K562 (cell line): ENCODE measurements at regions not wholly inside any gene's neighbourhood (a gene's known extent, or its start where the extent isn't known, plus 50 kb on each side); places are given as distances from the start of the nearest gene placed in this dataset.

Experiments
- ATAC-seq: fragments of 200-7000 bp; cut with Tn5 transposase; 3 replicates; pipeline ENCODE4 v1.9.1; 2020; ENCODE audit warnings: moderate library complexity
- BruUV-seq: library from RNA; stranded (reverse); fragments of 400-500 nt; replicated peaks from 2 replicates; lab custom pipeline; 2021; lab: Mats Ljungman, UMichigan
- CTCF ChIA-PET: fragments of 300-600 bp; formaldehyde crosslinking; extraction: SDS; loops from one replicate; lab custom pipeline; 2021; ENCODE audit warnings: low intra/inter-chr PET ratio; lab: Yijun Ruan, JAX
- POLR2A ChIA-PET: fragments of 300-600, 350-650 bp; sonication (Branson Sonifier 250); formaldehyde crosslinking; extraction: SDS; loops from one replicate; lab custom pipeline; 2021; ENCODE audit warnings: antibody characterized with exemption, inconsistent platforms; lab: Yijun Ruan, JAX
- DNase-seq, 4 experiments: peaks; one replicate each; pipeline versions ENCODE4 v3.0.0 to v3.0.0-alpha.2; 2011 to 2018; ENCODE audit warnings: low spot score in 3 of 4, mixed read lengths in 3 of 4; ENCODE audit errors: extremely low read depth in 1 of 4
- FAIRE-seq: peaks from 2 replicates; lab custom pipeline; 2011; peaks lifted over from hg19 to GRCh38; lab: Jason Lieb, UNC
- H2AFZ ChIP-seq: 2 replicates; pipeline ENCODE4 v1.6.0; 2011; ENCODE audit warnings: low read depth, low read length, control low read depth, inconsistent platforms
- H3K27ac ChIP-seq: fragments of 200-600 bp; 3 replicates; pipeline ENCODE4 v1.8.0; 2011; ENCODE audit warnings: low read depth, mild to moderate bottlenecking, control low read depth, inconsistent platforms, low read length, moderate library complexity, mixed read lengths; ENCODE audit errors: extremely low read depth
- H3K27me3 ChIP-seq, 2 experiments: fragments of 300-600 bp in 1 of 2; 2 replicates in 1 of 2; 3 replicates in 1 of 2; pipeline versions ENCODE4 v1.6.0 to v1.8.0; 2011; ENCODE audit warnings: inconsistent platforms in 2 of 2, low read length in 2 of 2, mild to moderate bottlenecking in 1 of 2, mixed read lengths in 1 of 2, moderate library complexity in 1 of 2; ENCODE audit not compliant: control insufficient read depth in 2 of 2, insufficient read depth in 2 of 2
- H3K36me3 ChIP-seq: fragments of 300-600 bp; 3 replicates; pipeline ENCODE4 v1.8.0; 2011; ENCODE audit warnings: mild to moderate bottlenecking, low read length, inconsistent platforms; ENCODE audit not compliant: control insufficient read depth, insufficient read depth
- H3K4me1 ChIP-seq, 2 experiments: fragments of 200-600 bp in 1 of 2; replicated peaks in 1 of 2; 2 replicates in 1 of 2; 3 replicates in 1 of 2; pipeline versions ENCODE4 v1.5.1 to v1.8.0; 2011; ENCODE audit warnings: inconsistent platforms in 2 of 2, low read length in 2 of 2, mild to moderate bottlenecking in 1 of 2, mixed read lengths in 1 of 2, moderate library complexity in 1 of 2; ENCODE audit not compliant: control insufficient read depth in 2 of 2, insufficient read depth in 2 of 2
- H3K4me2 ChIP-seq: 2 replicates; pipeline ENCODE4 v1.6.1; 2011; ENCODE audit warnings: low read length, control low read depth, inconsistent platforms, mixed read lengths; ENCODE audit not compliant: insufficient read depth
- H3K4me3 ChIP-seq: fragments of 200-600 bp; sonication (generic), shearing (Covaris generic); 2 replicates; pipeline ENCODE4 v1.5.1; 2016; ENCODE audit warnings: control low read depth, inconsistent platforms
- H3K79me2 ChIP-seq: fragments of 200-600 bp; 3 replicates; pipeline ENCODE4 v1.8.0; 2011; ENCODE audit warnings: low read length, inconsistent platforms; ENCODE audit not compliant: control insufficient read depth, insufficient read depth
- H3K9ac ChIP-seq, 2 experiments: 2 replicates each; pipeline versions ENCODE4 v1.6.0 to v1.6.1; 2011; ENCODE audit warnings: low read depth in 2 of 2, low read length in 2 of 2, control low read depth in 1 of 2, inconsistent platforms in 1 of 2, mild to moderate bottlenecking in 1 of 2, mixed read lengths in 1 of 2; ENCODE audit not compliant: insufficient read depth in 1 of 2
- H3K9me1 ChIP-seq: one replicate; pipeline ENCODE4 v1.6.0; 2011; ENCODE audit warnings: inconsistent platforms, mild to moderate bottlenecking, low read length, moderate library complexity; ENCODE audit not compliant: control insufficient read depth, insufficient read depth
- H3K9me3 ChIP-seq: replicated peaks from 2 replicates; pipeline ENCODE4 v1.5.1; 2011; ENCODE audit warnings: low read depth, low read length, inconsistent platforms; ENCODE audit not compliant: control insufficient read depth, insufficient read depth
- H4K20me1 ChIP-seq: replicated peaks from 2 replicates; pipeline ENCODE4 v1.6.1; 2011; ENCODE audit warnings: low read length, inconsistent platforms, mixed read lengths; ENCODE audit not compliant: control insufficient read depth, insufficient read depth
- NFYB ChIP-seq: IDR thresholded peaks from 2 replicates; pipeline ENCODE4 v1.6.1; 2011; ENCODE audit warnings: mild to moderate bottlenecking, moderate library complexity; ENCODE audit not compliant: insufficient read length; ENCODE audit errors: extremely low read depth
- PTBP1 ChIP-seq: fragments of 200-400 bp; formaldehyde crosslinking; IDR thresholded peaks from 2 replicates; pipeline ENCODE4 v1.6.1; 2017; ENCODE audit warnings: low read depth, low read length
- RAD51 ChIP-seq: fragments of 450-650 bp; IDR thresholded peaks from 2 replicates; pipeline ENCODE4 v1.7.1; 2016; ENCODE audit warnings: low read depth, mild to moderate bottlenecking, borderline replicate concordance
- USF2 ChIP-seq: sonication (generic); formaldehyde crosslinking; IDR thresholded peaks from 2 replicates; pipeline ENCODE4 v1.5.0; 2020; ENCODE audit warnings: missing genetic modification reagents
- ZBTB9 ChIP-seq: fragments of 450-650 bp; formaldehyde crosslinking; IDR thresholded peaks from 2 replicates; pipeline ENCODE4 v1.4.0; 2020; ENCODE audit warnings: mild to moderate bottlenecking, moderate library complexity
- WGBS: fragments of 100-300 bp; shearing (Covaris generic); methylation state at CpG from one replicate; pipeline ENCODE4 v1.1.6; 2016; ENCODE audit warnings: low coverage, mixed read lengths; ENCODE audit not compliant: insufficient coverage; ENCODE audit errors: missing lambda C conversion rate; 5-methylcytosine and 5-hydroxymethylcytosine counted together
- in situ Hi-C: fragments of 300-500 bp; cut with MboI; formaldehyde crosslinking; loops from 4 replicates; pipeline ENCODE4 v1.15.0; 2018; ENCODE audit warnings: inconsistent platforms, mixed read lengths
- intact Hi-C: fragments of 100-400 bp; cut with micrococcal nuclease; formaldehyde crosslinking; loops from 2 replicates; pipeline ENCODE4 v1.14.2; 2022
- TF ChIP-seq, protein P1 (sequence below): sonication (generic); formaldehyde crosslinking; IDR thresholded peaks from 2 replicates; pipeline ENCODE4 v1.9.0; 2022; ENCODE audit warnings: mild to moderate bottlenecking, missing genetic modification reagents

- POLR2A ChIA-PET, result interaction anchor here (1.4 kb wide), 1 partner anchor 14 kb away, joined by 6 read pairs; no protein-coding TSS in a partner anchor
- Histone ChIP-seq H3K4me1 (no peaks in the 10 kb centered on the region; a peak in 1 of 5 replicates), H3K9me3 (no peaks in the 10 kb centered on the region), H3K4me3 (no peak overlapping the region), H4K20me1 (no peaks in the 10 kb centered on the region), H3K9me1 (no peaks in the 10 kb centered on the region), H2AFZ (no peak overlapping the region), H3K79me2 (no peaks in the 10 kb centered on the region), H3K27ac (no peak overlapping the region), H3K36me3 (no peaks in the 10 kb centered on the region), H3K4me2 (no peak overlapping the region), H3K9ac (no peak overlapping the region), H3K27me3 (no peaks in the 10 kb centered on the region)
- WGBS, result 33% methylated on average over 3 of the region's 3 CpGs
- no peak for DNase-seq
- FAIRE-seq, result no peak
- TF ChIP-seq PTBP1 (no peak), NFYB (peak; percentile 57), RAD51 (peak; percentile 48; the same call in 1 of the 2 replicates), USF2 (peak; percentile 58), ZBTB9 (CRISPR knock-in tag) (no peak)
- TF ChIP-seq, protein P1, sequence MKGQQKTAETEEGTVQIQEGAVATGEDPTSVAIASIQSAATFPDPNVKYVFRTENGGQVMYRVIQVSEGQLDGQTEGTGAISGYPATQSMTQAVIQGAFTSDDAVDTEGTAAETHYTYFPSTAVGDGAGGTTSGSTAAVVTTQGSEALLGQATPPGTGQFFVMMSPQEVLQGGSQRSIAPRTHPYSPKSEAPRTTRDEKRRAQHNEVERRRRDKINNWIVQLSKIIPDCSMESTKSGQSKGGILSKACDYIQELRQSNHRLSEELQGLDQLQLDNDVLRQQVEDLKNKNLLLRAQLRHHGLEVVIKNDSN (CRISPR knock-in tag), result peak; percentile 48; the same call in 1 of the 2 replicates
- BruUV-seq, result no TSS peak
- no peak for ATAC-seq
- in situ Hi-C loops, result no loop called here
- CTCF ChIA-PET, result no interaction called here
- intact Hi-C loops, result no loop called here
Observed at GRCh38 chr4:81773557-81773956, 301.9 kb upstream of the RASGEF1B start.
